Osteoblast (primary cell): ENCODE measurements at regions not wholly inside any gene's neighbourhood (a gene's known extent, or its start where the extent isn't known, plus 50 kb on each side); places are given as distances from the start of the nearest gene placed in this dataset.
A peak's percentile ranks its signal among the peaks of the same experiment; 100 is the strongest.

Experiments used
- DNase-seq: peaks from one replicate; pipeline ENCODE4 v3.0.0; 2011; ENCODE audit warnings: low spot score, mixed read lengths; ENCODE audit not compliant: insufficient read length; ENCODE audit errors: missing footprints
- H2AFZ ChIP-seq: 2 replicates; pipeline ENCODE4 v1.6.0; 2011; ENCODE audit warnings: mild to moderate bottlenecking, low read length
- H3K27ac ChIP-seq: 2 replicates; pipeline ENCODE4 v1.5.1; 2011; ENCODE audit warnings: mild to moderate bottlenecking, low read depth, low read length, moderate library complexity
- H3K27me3 ChIP-seq: 2 replicates; pipeline ENCODE4 v1.6.0; 2012; ENCODE audit warnings: mild to moderate bottlenecking, control low read depth, inconsistent platforms, low read length, moderate library complexity; ENCODE audit not compliant: insufficient read depth
- H3K36me3 ChIP-seq: 2 replicates; pipeline ENCODE4 v1.5.1; 2011; ENCODE audit warnings: mild to moderate bottlenecking, low read length, control low read depth, moderate library complexity; ENCODE audit not compliant: insufficient read depth
- H3K4me1 ChIP-seq: 2 replicates; pipeline ENCODE4 v1.5.1; 2011; ENCODE audit warnings: mild to moderate bottlenecking, low read length, control low read depth, moderate library complexity; ENCODE audit not compliant: insufficient read depth
- H3K4me2 ChIP-seq: 2 replicates; pipeline ENCODE4 v1.6.0; 2011; ENCODE audit warnings: mild to moderate bottlenecking, low read length; ENCODE audit not compliant: insufficient read depth
- H3K4me3 ChIP-seq: fragments of 200-600 bp; sonication (generic); 3 replicates; pipeline ENCODE4 v1.5.1; 2012; ENCODE audit warnings: mild to moderate bottlenecking, low read length, inconsistent platforms; ENCODE audit not compliant: insufficient read depth
- H3K79me2 ChIP-seq: 2 replicates; pipeline ENCODE4 v1.6.0; 2012; ENCODE audit warnings: mild to moderate bottlenecking, low read length, control low read depth, inconsistent platforms; ENCODE audit not compliant: insufficient read depth
- H3K9me3 ChIP-seq: 2 replicates; pipeline ENCODE4 v1.5.1; 2011; ENCODE audit warnings: low read depth, low read length, control low read depth
- H4K20me1 ChIP-seq: 2 replicates; pipeline ENCODE4 v1.6.0; 2012; ENCODE audit warnings: mild to moderate bottlenecking, low read length, control low read depth; ENCODE audit not compliant: insufficient read depth
- TF ChIP-seq, protein P1 (sequence below): IDR thresholded peaks from 2 replicates; pipeline ENCODE4 v1.5.1; 2011; ENCODE audit warnings: mild to moderate bottlenecking, low read depth, low read length, moderate library complexity; ENCODE audit errors: extremely low read depth

DNA sequence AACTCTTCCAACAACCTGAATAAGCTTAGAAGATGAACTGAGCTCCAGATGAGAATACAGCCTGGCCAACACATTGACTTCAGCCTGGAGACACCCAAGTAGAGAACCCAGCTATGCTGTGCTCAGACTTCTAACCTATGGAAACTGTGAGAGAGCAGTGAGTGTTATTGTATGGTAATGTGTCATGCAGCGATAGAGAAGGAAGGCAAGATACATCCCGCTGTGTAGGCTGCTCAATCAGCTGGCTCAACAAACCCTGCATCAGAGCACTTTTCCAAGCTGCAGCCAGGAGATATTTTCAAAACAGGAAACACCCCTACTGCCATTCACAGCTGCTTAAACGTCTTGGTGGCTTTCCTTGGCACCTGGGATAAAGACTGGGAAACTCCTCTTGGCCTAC lies 321.3 kb downstream of the SIPA1L2 start:
- H3K9me3 ChIP-seq = no peaks in the 10 kb centered on the region
- H3K4me3 ChIP-seq = no peak overlapping the region
- no peaks in the 10 kb centered on the region for H3K36me3 ChIP-seq
- H3K79me2 ChIP-seq = no peaks in the 10 kb centered on the region
- H2AFZ ChIP-seq = no peak overlapping the region
- H3K27ac ChIP-seq = no peak overlapping the region
- no peaks in the 10 kb centered on the region for H3K4me1 ChIP-seq
- no peaks in the 10 kb centered on the region for H3K27me3 ChIP-seq
- TF ChIP-seq, protein P1, sequence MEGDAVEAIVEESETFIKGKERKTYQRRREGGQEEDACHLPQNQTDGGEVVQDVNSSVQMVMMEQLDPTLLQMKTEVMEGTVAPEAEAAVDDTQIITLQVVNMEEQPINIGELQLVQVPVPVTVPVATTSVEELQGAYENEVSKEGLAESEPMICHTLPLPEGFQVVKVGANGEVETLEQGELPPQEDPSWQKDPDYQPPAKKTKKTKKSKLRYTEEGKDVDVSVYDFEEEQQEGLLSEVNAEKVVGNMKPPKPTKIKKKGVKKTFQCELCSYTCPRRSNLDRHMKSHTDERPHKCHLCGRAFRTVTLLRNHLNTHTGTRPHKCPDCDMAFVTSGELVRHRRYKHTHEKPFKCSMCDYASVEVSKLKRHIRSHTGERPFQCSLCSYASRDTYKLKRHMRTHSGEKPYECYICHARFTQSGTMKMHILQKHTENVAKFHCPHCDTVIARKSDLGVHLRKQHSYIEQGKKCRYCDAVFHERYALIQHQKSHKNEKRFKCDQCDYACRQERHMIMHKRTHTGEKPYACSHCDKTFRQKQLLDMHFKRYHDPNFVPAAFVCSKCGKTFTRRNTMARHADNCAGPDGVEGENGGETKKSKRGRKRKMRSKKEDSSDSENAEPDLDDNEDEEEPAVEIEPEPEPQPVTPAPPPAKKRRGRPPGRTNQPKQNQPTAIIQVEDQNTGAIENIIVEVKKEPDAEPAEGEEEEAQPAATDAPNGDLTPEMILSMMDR = no peak
- H3K4me2 ChIP-seq = no peak overlapping the region
- no peaks in the 10 kb centered on the region for H4K20me1 ChIP-seq
- no peak for DNase-seq

DNA sequence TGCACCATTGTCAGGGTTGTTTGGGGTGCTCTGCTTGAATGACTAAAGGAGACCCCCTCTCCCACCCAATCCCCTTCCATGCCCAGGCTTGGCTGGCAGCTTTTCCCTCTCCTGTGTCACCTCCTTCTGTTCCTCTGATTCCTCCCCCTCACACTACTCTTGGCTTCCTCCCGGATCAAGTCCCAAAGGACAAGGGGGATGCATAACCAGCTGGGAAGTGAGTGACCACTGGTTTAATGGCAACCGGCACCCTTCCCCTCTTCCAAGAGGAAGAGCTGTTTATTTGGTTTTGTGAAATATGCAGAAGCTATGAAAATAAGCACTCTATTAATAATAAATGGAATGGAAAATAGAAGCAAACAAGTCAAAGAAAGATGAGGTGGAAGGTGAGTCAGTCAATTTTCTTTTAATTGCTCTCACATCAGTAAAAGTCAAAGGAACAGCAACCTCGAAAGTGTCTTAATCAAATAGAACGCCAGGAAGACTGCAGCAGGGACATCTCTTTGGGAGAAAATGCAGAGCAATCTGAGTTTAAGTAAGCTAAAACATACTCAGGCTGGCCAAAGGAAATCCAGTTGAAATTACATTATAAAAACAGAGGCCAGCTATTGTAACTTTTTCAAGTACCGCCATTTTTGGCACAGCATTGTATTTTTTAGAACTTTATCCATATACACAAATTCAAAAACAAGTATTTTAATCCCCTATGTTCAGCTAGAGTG lies 322.5 kb downstream of the SIPA1L2 start:
- TF ChIP-seq, protein P1 = no peak
- Histone ChIP-seq H3K4me1 (no peaks in the 10 kb centered on the region), H3K9me3 (no peaks in the 10 kb centered on the region), H3K27me3 (no peaks in the 10 kb centered on the region), H3K27ac (no peak overlapping the region), H3K36me3 (no peaks in the 10 kb centered on the region), H3K79me2 (no peaks in the 10 kb centered on the region), H3K4me2 (no peak overlapping the region), H2AFZ (no peak overlapping the region), H4K20me1 (no peaks in the 10 kb centered on the region), H3K4me3 (no peak overlapping the region)
- DNase-seq = no peak

DNA sequence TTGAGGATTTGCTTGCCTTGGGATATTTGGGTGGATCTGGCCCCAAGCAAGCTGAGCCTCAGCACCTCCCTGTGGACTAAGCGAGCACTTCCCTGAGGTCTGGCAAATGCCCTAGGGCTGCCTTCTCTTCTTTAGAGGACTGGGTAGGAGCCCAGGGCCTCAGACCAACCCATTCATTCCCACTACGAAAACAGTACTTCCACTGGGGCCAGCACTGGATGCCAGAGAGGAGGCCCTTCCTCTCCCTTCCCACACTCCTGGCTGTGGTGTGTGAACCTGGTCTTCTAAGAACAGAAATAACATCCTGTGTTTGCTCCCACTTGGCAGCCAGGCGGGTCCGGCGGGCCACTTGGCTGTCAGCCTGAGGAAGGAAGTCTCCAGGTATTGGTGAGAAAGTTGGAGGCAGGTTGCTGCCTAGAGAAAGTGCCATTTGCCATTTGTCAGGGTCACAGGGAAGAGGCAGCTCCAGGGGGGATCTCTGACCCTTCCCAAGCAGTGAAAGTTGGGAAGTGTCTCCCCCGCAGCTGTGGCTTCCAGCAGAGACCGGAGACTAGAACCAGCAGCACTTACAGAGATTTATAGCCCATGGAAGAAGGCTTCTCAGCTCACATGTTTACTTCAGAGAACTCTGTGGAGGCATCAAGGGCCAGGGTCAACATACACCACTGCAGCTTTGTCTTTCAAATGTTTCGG lies 323.5 kb downstream of the SIPA1L2 start:
- H2AFZ ChIP-seq = no peak overlapping the region
- H3K9me3 ChIP-seq = no peaks in the 10 kb centered on the region
- H3K27me3 ChIP-seq = no peaks in the 10 kb centered on the region
- no peak overlapping the region for H3K27ac ChIP-seq
- no peaks in the 10 kb centered on the region for H3K4me1 ChIP-seq
- no peaks in the 10 kb centered on the region for H4K20me1 ChIP-seq
- no peak overlapping the region for H3K4me3 ChIP-seq
- no peaks in the 10 kb centered on the region for H3K36me3 ChIP-seq
- H3K79me2 ChIP-seq = no peaks in the 10 kb centered on the region
- TF ChIP-seq, protein P1 = peak; percentile 36
- DNase-seq = no peak
- no peak overlapping the region for H3K4me2 ChIP-seq

DNA sequence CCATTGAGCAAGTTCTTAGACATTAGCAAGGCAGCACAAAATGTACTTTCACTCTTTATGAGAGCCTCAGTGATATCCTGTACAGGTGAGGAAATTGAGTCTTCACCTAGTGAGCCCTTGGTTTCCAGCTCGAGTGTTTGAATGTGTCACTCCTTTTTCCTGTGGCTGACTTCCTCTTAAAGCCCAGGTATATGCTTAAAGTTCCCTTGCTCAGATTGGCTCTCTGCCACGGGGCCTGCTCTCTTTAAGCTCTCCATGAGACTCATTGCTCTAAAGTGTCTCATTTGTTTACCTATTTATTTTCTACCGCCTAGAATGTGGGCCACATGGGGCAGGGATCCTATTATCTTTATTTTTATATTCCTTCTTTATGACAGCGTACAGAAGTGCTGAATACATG lies 324.9 kb downstream of the SIPA1L2 start:
- H3K4me2 ChIP-seq = no peak overlapping the region
- no peaks in the 10 kb centered on the region for H3K79me2 ChIP-seq
- H3K4me1 ChIP-seq = no peaks in the 10 kb centered on the region
- no peaks in the 10 kb centered on the region for H3K36me3 ChIP-seq
- H3K9me3 ChIP-seq = no peaks in the 10 kb centered on the region
- no peak overlapping the region for H3K4me3 ChIP-seq
- H3K27ac ChIP-seq = no peak overlapping the region
- TF ChIP-seq, protein P1 = no peak
- H3K27me3 ChIP-seq = no peaks in the 10 kb centered on the region
- H4K20me1 ChIP-seq = no peaks in the 10 kb centered on the region
- no peak for DNase-seq
- H2AFZ ChIP-seq = no peak overlapping the region
